Esophagus (tissue), 2 donors: ENCODE measurements at regions not wholly inside any gene's neighbourhood (a gene's known extent, or its start where the extent isn't known, plus 50 kb on each side); places are given as distances from the start of the nearest gene placed in this dataset.
"Not testable (repeated sequence)": the region's sequence is repeated elsewhere in the genome, so short reads cannot be mapped to it uniquely, and the experiment has no call there.

Experiments used
- H3K27ac ChIP-seq, 2 donors: one replicate each; pipeline ENCODE4 v1.5.1; 2013; ENCODE audit warnings: low read depth in 2 of 2, mild to moderate bottlenecking in 2 of 2, inconsistent platforms in 1 of 2, low read length in 1 of 2, moderate library complexity in 1 of 2
- H3K27me3 ChIP-seq, 2 donors: one replicate each; pipeline ENCODE4 v1.6.1; 2013; ENCODE audit warnings: low read length in 2 of 2, control low read depth in 1 of 2, mild to moderate bottlenecking in 1 of 2; ENCODE audit not compliant: insufficient read depth in 2 of 2, control insufficient read depth in 1 of 2
- H3K36me3 ChIP-seq, 2 donors: one replicate each; pipeline ENCODE4 v1.6.1; 2013; ENCODE audit warnings: low read length in 1 of 2; ENCODE audit not compliant: control insufficient read depth in 2 of 2, insufficient read depth in 2 of 2
- H3K4me1 ChIP-seq, 2 donors: one replicate each; pipeline ENCODE4 v1.6.1; 2013; ENCODE audit warnings: low read length in 1 of 2; ENCODE audit not compliant: control insufficient read depth in 2 of 2, insufficient read depth in 2 of 2
- H3K4me3 ChIP-seq, 2 donors: one replicate each; pipeline ENCODE4 v1.5.1; 2013; ENCODE audit warnings: low read length in 2 of 2, mild to moderate bottlenecking in 2 of 2, low read depth in 1 of 2, moderate library complexity in 1 of 2
- H3K9me3 ChIP-seq, 2 donors: one replicate each; pipeline ENCODE4 v1.6.1; 2013; ENCODE audit warnings: mild to moderate bottlenecking in 2 of 2, low read depth in 1 of 2, low read length in 1 of 2, moderate library complexity in 1 of 2; ENCODE audit not compliant: control insufficient read depth in 2 of 2, insufficient read depth in 1 of 2
- WGBS, 2 donors: extraction: QIAGEN DNeasy Blood & Tissue Kit; methylation state at CpG; one replicate each; pipeline ENCODE4 v1.1.7; 2013; 5-methylcytosine and 5-hydroxymethylcytosine counted together
- donor health status: healthy with polysubstance abuse.
- donor health status: Bipolar disorder and iron deficiency.

DNA sequence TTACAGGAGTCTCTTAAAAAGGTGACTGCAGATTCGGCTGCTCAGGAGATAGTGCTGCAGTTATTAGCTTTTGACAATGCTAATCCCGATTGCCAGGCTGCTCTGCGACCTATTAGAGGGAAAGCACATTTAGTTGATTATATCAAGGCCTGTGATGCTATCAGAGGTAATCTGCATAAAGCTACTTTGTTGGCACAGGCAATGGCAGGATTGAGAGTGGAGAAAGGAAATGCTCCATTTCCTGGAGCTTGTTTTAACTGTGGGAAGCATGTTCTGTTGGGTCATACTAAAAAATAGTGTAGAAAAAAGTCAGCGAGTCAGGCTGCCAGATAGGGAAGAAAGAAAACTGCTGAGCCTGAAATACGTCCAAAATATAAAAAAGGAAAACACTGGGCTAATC lies 98.5 kb upstream of the EIF5 start:
- H3K36me3 ChIP-seq, H3K4me1 ChIP-seq, H3K4me3 ChIP-seq, H3K27me3 ChIP-seq, H3K27ac ChIP-seq, H3K9me3 ChIP-seq: not testable (repeated sequence)
- 47 to 54% methylated on average over 5 of the region's 5 CpGs for WGBS, 2 donors

DNA sequence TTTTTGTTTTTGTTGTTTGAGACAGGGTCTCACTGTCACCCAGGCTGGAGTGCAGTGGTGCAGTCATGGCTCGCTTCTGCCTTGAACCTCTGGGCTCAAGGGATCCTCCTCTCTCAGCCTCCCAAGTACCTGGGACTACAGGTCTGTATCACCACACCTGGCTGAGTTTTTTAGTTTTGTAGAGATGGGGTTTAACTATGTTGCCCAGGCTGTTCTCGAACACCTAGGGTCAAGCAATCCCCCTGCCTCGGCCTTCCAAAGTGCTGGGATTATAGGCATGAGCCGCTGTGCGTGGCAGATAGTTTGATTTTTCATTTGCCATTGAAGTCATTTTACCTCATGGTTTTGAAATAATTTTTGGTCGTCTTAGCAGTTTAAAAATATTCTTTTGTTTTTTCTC lies 94.3 kb upstream of the EIF5 start:
- no peaks in the 10 kb centered on the region for H3K27me3 ChIP-seq

DNA sequence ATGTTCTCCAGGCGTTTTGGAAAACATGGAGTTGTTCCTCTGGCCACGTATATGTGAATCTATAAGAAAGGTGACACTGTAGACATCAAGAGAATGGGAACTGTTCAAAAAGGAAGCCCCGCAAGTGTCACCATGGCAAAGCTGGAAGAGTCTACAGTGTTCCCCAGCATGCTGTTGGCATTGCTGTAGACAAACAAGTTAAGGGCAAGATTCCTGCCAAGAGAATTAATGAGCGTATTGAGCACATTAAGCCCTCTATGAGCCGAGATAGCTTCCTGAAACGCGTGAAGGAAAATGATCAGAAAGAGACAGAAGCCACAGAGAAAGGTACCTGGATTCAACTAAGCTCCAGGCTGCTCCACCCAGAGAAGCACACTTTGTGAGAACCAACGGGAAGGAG lies 92.5 kb upstream of the EIF5 start:
- H3K4me1 ChIP-seq = no peaks in the 10 kb centered on the region
- H3K36me3 ChIP-seq = no peaks in the 10 kb centered on the region
- H3K9me3 ChIP-seq = peaks cover 0 to 7% of the 10 kb centered on the region in 2 donors
- no peak overlapping the region for H3K27ac ChIP-seq
- WGBS, 2 donors = 56 to 68% methylated on average over 8 of the region's 8 CpGs
- H3K27me3 ChIP-seq = no peaks in the 10 kb centered on the region
- H3K4me3 ChIP-seq = no peak overlapping the region

More for the DNA sequence above, 94.3 kb upstream of the EIF5 start:
- no peak overlapping the region for H3K4me3 ChIP-seq
- no peaks in the 10 kb centered on the region for H3K4me1 ChIP-seq
- H3K9me3 ChIP-seq = peaks cover 0 to 7% of the 10 kb centered on the region in 2 donors
- H3K27ac ChIP-seq = no peak overlapping the region
- WGBS, 2 donors = 87% methylated on average over 6 of the region's 6 CpGs
- no peaks in the 10 kb centered on the region for H3K36me3 ChIP-seq

DNA sequence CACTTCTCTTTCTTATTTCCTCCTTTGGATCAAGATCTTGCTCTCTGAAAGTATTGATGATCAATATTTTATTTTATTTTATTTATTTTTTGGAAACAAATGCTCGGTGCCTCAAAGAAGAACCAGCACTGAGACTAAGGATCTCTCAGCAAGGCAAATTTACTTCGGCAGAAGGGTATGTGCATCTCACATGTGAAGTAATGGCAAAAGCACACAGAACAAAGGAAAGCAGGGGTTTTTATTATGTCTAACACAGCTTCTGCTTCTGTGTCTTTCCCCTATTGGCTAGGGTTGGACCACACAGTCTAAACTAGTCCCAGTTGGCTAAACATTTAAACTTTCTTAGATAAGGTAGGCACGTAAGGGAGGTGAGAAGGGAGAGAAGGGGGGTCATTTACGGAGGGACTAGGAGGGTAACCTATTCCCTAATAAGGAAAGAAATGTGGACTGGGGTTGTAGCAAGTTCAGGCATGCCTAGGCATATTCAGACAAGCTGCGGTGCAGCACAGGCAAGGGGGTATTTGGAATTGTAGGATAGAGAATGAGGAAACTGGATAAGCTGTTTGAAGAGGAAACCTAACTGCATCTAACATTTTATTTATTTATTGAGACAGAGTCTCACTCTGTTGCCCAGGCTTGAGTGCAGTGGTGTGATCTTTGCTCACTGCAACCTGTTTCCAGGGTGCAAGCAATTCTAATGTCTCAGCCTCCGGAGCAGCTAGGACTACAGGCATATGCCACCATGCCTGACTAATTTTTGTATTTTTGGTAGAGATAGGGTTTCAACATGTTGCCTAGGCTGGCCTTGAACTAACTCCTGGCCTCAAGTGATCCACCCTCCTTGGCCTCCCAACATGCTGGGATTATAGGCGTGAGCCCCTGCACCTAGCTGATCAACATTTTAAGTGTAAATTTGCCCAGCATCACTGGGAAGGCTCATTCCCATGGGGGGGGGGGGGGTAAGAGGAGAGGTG lies 90.0 kb upstream of the EIF5 start:
- 86 to 89% methylated on average over 7 of the region's 7 CpGs for WGBS, 2 donors
- no peaks in the 10 kb centered on the region for H3K27me3 ChIP-seq
- no peaks in the 10 kb centered on the region for H3K4me1 ChIP-seq
- peaks cover 0 to 3% of the 10 kb centered on the region in 2 donors for H3K9me3 ChIP-seq
- no peak overlapping the region for H3K4me3 ChIP-seq
- H3K36me3 ChIP-seq = no peaks in the 10 kb centered on the region
- no peak overlapping the region for H3K27ac ChIP-seq

DNA sequence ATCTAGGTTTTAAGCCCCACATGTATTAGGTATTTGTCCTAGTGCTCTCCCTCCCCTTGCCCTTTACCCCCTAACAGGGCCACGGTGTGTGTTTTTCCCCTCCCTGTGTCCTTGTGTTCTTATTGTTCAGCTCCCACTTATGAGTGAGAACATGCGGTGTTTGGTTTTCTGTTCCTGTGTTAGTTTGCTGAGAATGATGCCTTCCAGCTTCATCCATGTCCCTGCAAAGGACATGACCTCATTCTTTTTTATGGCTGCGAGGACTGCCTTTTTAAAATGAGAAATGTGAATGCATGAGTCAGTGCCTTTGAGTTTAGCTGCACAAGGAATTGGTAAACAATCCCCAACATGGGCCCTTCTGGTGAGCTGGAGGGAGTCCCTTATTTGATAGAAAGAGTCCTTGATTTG lies 88.4 kb upstream of the EIF5 start:
- not testable (repeated sequence) for H3K27ac ChIP-seq

DNA sequence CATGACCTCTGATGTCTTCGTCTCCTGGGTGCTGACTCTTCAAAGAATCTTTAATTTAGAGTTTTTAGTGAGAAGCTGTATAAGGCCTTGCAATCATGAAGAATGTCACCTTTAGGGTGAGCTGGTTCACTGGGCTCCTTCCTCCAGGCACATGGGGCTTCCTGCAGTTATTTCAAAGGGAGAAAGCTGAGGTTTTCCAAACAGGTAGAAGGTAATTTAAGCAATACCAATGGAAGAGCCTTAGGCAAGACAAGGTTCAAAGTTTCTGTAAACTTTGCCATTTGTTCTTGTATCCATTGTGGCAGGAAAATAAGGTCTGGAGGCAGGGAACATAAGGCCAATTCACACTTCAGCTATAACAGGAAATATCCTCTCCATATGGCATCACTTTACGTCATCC lies 88.0 kb upstream of the EIF5 start:
- Histone ChIP-seq H3K4me1 (peaks cover 0 to 1% of the 10 kb centered on the region in 2 donors), H3K36me3 (no peaks in the 10 kb centered on the region), H3K27ac (no peak overlapping the region), H3K4me3 (no peak overlapping the region), H3K9me3 (no peaks in the 10 kb centered on the region), H3K27me3 (no peaks in the 10 kb centered on the region)
- 40 to 42% methylated on average over 2 of the region's 2 CpGs for WGBS, 2 donors

More for the DNA sequence above, 88.4 kb upstream of the EIF5 start:
- 54% methylated on average over 3 of the region's 3 CpGs for WGBS, 2 donors
- not testable (repeated sequence) for H3K4me1 ChIP-seq, H3K27me3 ChIP-seq, H3K4me3 ChIP-seq, H3K36me3 ChIP-seq, H3K9me3 ChIP-seq

DNA sequence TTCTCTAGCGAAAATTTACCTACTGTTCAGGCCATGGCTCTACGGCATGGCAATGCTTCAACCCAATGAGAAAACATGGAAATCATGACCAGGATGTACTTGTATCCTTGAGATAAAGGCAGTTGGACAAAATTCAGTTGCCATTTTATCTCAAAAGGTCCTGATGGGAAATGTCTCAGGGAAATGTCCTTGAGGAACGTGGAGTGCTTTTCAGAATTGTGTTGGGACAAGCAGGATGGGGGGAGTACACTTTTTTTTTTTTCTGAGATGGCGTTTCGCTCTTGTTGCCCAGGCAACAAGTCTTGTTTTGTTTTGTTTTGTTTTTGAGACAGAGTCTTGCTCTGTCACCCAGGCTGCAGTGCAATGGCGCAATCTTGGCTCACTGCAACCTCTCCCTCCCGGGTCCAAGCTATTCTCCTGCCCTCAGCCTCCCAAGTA lies 86.8 kb upstream of the EIF5 start:
- H3K27me3 ChIP-seq = no peaks in the 10 kb centered on the region
- no peak overlapping the region for H3K4me3 ChIP-seq
- H3K9me3 ChIP-seq = no peaks in the 10 kb centered on the region
- H3K36me3 ChIP-seq = no peaks in the 10 kb centered on the region
- peaks cover 0 to 3% of the 10 kb centered on the region in 2 donors for H3K4me1 ChIP-seq
- 67 to 76% methylated on average over 7 of the region's 7 CpGs for WGBS, 2 donors
- H3K27ac ChIP-seq = no peak overlapping the region

DNA sequence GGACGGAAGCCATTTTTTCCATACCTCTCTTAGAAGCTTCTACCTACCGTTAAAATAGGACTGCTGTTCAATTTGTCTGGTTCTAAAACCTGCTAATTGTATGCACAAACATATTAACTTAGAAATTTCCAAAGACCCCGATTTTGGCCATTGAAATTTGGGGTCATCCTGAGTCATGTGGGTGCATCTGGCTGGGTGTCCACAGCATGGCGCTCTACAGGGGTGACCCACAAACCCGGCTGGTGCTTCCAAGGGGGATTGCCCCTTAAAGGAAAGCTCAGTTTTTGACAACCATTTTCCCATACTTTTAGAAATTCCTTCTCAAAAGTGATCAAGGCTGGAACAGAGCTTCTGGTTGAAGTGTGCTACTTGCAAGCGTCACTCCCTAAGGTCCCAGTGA lies 83.9 kb upstream of the EIF5 start:
- Histone ChIP-seq H3K4me1 (peaks cover 0 to 3% of the 10 kb centered on the region in 2 donors), H3K27ac (no peak overlapping the region), H3K4me3 (no peak overlapping the region), H3K36me3 (no peaks in the 10 kb centered on the region), H3K9me3 (peaks cover 0 to 2% of the 10 kb centered on the region in 2 donors), H3K27me3 (no peaks in the 10 kb centered on the region)
- 81 to 82% methylated on average over 6 of the region's 6 CpGs for WGBS, 2 donors

DNA sequence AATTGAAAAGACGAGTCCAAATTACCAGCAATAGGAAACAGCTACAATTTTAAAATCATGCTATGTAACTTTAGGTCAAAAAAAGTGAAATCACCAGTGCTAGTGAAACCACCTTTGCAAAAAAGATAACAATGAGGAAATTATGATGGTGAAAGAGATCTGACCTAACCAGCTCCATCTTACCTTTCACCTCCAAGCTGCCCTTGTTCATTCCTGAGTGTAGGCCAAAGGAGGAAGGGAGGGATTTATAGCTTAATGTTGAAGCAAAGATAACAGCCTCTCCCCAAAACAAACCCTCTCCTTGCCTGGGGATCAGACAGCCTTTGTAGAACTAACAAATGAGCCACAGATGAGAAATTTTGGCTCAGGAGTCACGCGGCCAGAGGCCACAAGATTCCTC lies 83.2 kb upstream of the EIF5 start:
- Histone ChIP-seq H3K4me3 (no peak overlapping the region), H3K27me3 (no peaks in the 10 kb centered on the region), H3K27ac (no peak overlapping the region), H3K4me1 (peaks cover 0 to 3% of the 10 kb centered on the region in 2 donors), H3K36me3 (no peaks in the 10 kb centered on the region), H3K9me3 (peaks cover 0 to 2% of the 10 kb centered on the region in 2 donors)
- 66 to 87% methylated on average over 3 of the region's 3 CpGs for WGBS, 2 donors

DNA sequence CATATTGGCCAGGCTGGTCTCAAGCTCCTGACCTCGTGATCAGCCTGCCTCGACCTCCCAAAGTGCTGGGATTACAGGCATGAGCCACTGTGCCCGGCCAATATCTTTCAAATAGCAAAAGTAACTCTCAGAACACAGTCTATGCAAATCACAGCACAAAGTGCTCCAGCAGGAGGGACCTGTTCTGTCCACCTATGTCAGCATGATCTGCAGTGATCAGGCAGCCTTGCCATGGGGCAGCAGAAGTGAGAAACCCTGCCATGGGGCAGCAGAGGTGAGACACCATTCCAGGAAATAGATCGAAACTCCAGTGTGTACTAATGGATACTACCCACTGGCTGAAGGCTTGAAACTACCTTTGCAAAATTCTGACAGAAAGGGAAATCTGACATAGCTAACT lies 78.5 kb upstream of the EIF5 start:
- Histone ChIP-seq H3K9me3 (peaks cover 0 to 7% of the 10 kb centered on the region in 2 donors), H3K27ac (no peak overlapping the region)
- 67 to 74% methylated on average over 4 of the region's 4 CpGs for WGBS, 2 donors

More for the DNA sequence above, 78.5 kb upstream of the EIF5 start:
- no peaks in the 10 kb centered on the region for H3K36me3 ChIP-seq
- no peaks in the 10 kb centered on the region for H3K27me3 ChIP-seq
- peaks cover 0 to 3% of the 10 kb centered on the region in 2 donors for H3K4me1 ChIP-seq
- H3K4me3 ChIP-seq = no peak overlapping the region
